ENCODE measurements at regions not wholly inside any gene's neighbourhood (a gene's known extent, or its start where the extent isn't known, plus 50 kb on each side); places are given as distances from the start of the nearest gene placed in this dataset.

GRCh38 chr9:95584176-95584575 lies 67.4 kb upstream of the PTCH1 start:
- no peak for DNase-seq

More at GRCh38 chr9:95584176-95584575, 67.4 kb upstream of the PTCH1 start:
- Histone ChIP-seq H2BK5ac (ENCODE audit: insufficient read length, low read length) (no peak overlapping the region), H3K23ac (ENCODE audit: insufficient read length, low read depth, low read length) (no peak overlapping the region), H3T11ph (ENCODE audit: low read length) (no peak overlapping the region), H3K18ac (ENCODE audit: insufficient read length, low read depth, low read length) (no peak overlapping the region), H2BK20ac (ENCODE audit: low read depth, low read length, poor library complexity, severe bottlenecking) (no peak overlapping the region), H3K9ac (ENCODE audit: extremely low read depth, insufficient read length, low read length) (no peak overlapping the region), H4K8ac (replicated peaks; ENCODE audit: insufficient read length, low read depth, low read length) (no peak overlapping the region), H4K5ac (ENCODE audit: insufficient read length, low read depth, low read length) (no peak overlapping the region), H3K27me3 (ENCODE audit: insufficient read depth, low read length) (no peaks in the 10 kb centered on the region), H4K20me1 (ENCODE audit: control insufficient read depth, insufficient read depth, insufficient read length) (no peaks in the 10 kb centered on the region), H2BK15ac (ENCODE audit: low read depth, low read length) (no peak overlapping the region), H3K79me2 (ENCODE audit: insufficient read depth, low read length) (no peaks in the 10 kb centered on the region), H2AFZ (ENCODE audit: low read length) (no peak overlapping the region), H3K79me1 (ENCODE audit: insufficient read depth, low read depth, low read length, poor library complexity, severe bottlenecking) (no peaks in the 10 kb centered on the region), H3K9me3 (ENCODE audit: control insufficient read depth, low read depth, low read length) (no peaks in the 10 kb centered on the region), H3K4ac (ENCODE audit: low read depth, low read length) (no peak overlapping the region), H2AK5ac (ENCODE audit: insufficient read length, low read length) (no peak overlapping the region), H3K4me2 (ENCODE audit: insufficient read depth, insufficient read length, low read length) (no peak overlapping the region), H3K4me1 (ENCODE audit: insufficient read depth, low read length) (no peaks in the 10 kb centered on the region; the same call in 1 of the 2 replicates), H3K14ac (ENCODE audit: insufficient read depth, low read length) (no peak overlapping the region), H3K23me2 (ENCODE audit: insufficient read length, low read depth, low read length, poor library complexity, severe bottlenecking) (no peaks in the 10 kb centered on the region), H2BK12ac (ENCODE audit: insufficient read length, low read depth, low read length) (no peak overlapping the region), H4K91ac (ENCODE audit: insufficient read length, low read depth, low read length) (no peak overlapping the region), H3K27ac (ENCODE audit: insufficient read length, low read depth, low read length) (no peak overlapping the region), H2BK120ac (ENCODE audit: low read depth, low read length, poor library complexity, severe bottlenecking) (no peak overlapping the region), H3K56ac (ENCODE audit: insufficient read length, low read depth, low read length) (no peak overlapping the region)
- H3K9me3 Mint-ChIP-seq: no peaks in the 10 kb centered on the region
- no peak overlapping the region for H3K4me3 Mint-ChIP-seq
- H3K4me1 Mint-ChIP-seq: peaks cover 34 to 48% of the 10 kb centered on the region in 2 experiments
- H3K27ac Mint-ChIP-seq: peak overlapping the region in 1 of 3 experiments; percentile 62; a peak in 1 of 7 replicates
- WGBS (ENCODE audit: extremely low coverage, insufficient read length, low lambda C conversion rate): no CpG with 5 or more reads among the region's 10 CpGs
- H3K27me3 Mint-ChIP-seq (ENCODE audit: low read depth): peaks cover 18% of the 10 kb centered on the region
- H3K36me3 Mint-ChIP-seq (ENCODE audit: insufficient read depth in 1 of 3, low read depth in 3 of 3): no peaks in the 10 kb centered on the region
- TF ChIP-seq CTCF (conservative IDR thresholded peaks at IDR 0.05): no peak

Data from H9 (cell line).